Ovary (tissue), 3 donors: ENCODE measurements at regions not wholly inside any gene's neighbourhood (a gene's known extent, or its start where the extent isn't known, plus 50 kb on each side); places are given as distances from the start of the nearest gene placed in this dataset.

Experiments used
- CTCF ChIP-seq, 3 donors: fragments of 450-650 bp in 2 of 3; fragments of 200-600 bp in 1 of 3; IDR thresholded peaks; one replicate each; pipeline versions ENCODE4 v1.5.1 to v1.8.0; 2016 to 2022; ENCODE audit warnings: antibody characterized with exemption in 3 of 3, mild to moderate bottlenecking in 1 of 3
- EP300 ChIP-seq: sonication (generic); formaldehyde crosslinking; IDR thresholded peaks from one replicate; pipeline ENCODE4 v1.6.1; 2017; ENCODE audit warnings: antibody characterized with exemption
- donor health status: DM: no; HTN: no; CAD: no.

- no peak for TF ChIP-seq CTCF (IDR thresholded peaks at IDR 0.05)
- TF ChIP-seq EP300, result no peak
These were observed 229.3 kb downstream of the NSUN3 start for GRCh38 chr3:94292151-94292550.
